ENCODE measurements at regions not wholly inside any gene's neighbourhood (a gene's known extent, or its start where the extent isn't known, plus 50 kb on each side); places are given as distances from the start of the nearest gene placed in this dataset.
"Not testable (repeated sequence)": the region's sequence is repeated elsewhere in the genome, so short reads cannot be mapped to it uniquely, and the experiment has no call there.

DNA sequence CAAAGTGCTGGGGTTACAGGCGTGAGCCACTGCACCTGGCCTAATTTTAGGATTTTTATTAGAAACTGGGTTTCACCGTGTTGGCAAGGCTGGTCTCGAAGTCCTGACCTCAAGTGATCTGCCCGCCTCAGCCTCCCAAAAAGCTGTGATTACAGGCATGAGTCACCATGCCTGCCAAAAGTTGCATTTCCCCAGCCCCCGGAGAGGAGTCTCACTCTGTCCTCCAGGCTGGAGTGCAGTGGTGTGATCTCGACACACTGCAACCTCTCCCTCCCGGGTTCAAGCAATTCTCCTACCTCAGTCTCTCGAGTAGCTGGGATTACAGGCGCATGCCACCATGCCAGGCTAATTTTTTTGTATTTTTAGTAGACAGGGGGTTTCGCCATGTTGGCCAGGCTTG lies 122.0 kb upstream of the KCTD7 start:
- not testable (repeated sequence) for TF ChIP-seq SRF (IDR thresholded peaks at IDR 0.05; ENCODE audit: low read depth in 2 of 2, low read length in 2 of 2); STAT3 (IDR thresholded peaks at IDR 0.05; ENCODE audit: low read depth, low read length); FOS (IDR thresholded peaks at IDR 0.05; ENCODE audit: borderline replicate concordance, extremely low read depth, insufficient read length); RAD21 (IDR thresholded peaks at IDR 0.05; ENCODE audit: insufficient read depth, low read depth, low read length); ZNF384 (IDR thresholded peaks at IDR 0.05; ENCODE audit: borderline replicate concordance, low read depth, low read length)

All from GM12878 (cell line).